Esophagus muscularis mucosa (tissue), 4 donors: ENCODE measurements at regions not wholly inside any gene's neighbourhood (a gene's known extent, or its start where the extent isn't known, plus 50 kb on each side); places are given as distances from the start of the nearest gene placed in this dataset.

ENCODE experiments used
- EP300 ChIP-seq: sonication (generic); formaldehyde crosslinking; IDR thresholded peaks from one replicate; pipeline ENCODE4 v1.6.1; 2017; ENCODE audit warnings: antibody characterized with exemption
- POLR2A ChIP-seq: fragments of 450-650 bp; IDR thresholded peaks from one replicate; pipeline ENCODE4 v1.6.1; 2017; ENCODE audit warnings: antibody characterized with exemption, moderate library complexity, mild to moderate bottlenecking, low read depth
- POLR2AphosphoS5 ChIP-seq, 2 donors: sonication (generic); formaldehyde crosslinking; IDR thresholded peaks; one replicate each; pipeline ENCODE4 v1.6.1; 2017; ENCODE audit warnings: antibody characterized with exemption in 2 of 2
- TF ChIP-seq, protein P1 (sequence below), 3 experiments: fragments of 200-600 bp in 2 of 3; fragments of 450-650 bp in 1 of 3; sonication (generic) in 2 of 3; IDR thresholded peaks; one replicate each; pipeline ENCODE4 v1.5.1; 2017 to 2019; ENCODE audit warnings: antibody characterized with exemption in 3 of 3, mild to moderate bottlenecking in 2 of 3, moderate library complexity in 1 of 3

DNA sequence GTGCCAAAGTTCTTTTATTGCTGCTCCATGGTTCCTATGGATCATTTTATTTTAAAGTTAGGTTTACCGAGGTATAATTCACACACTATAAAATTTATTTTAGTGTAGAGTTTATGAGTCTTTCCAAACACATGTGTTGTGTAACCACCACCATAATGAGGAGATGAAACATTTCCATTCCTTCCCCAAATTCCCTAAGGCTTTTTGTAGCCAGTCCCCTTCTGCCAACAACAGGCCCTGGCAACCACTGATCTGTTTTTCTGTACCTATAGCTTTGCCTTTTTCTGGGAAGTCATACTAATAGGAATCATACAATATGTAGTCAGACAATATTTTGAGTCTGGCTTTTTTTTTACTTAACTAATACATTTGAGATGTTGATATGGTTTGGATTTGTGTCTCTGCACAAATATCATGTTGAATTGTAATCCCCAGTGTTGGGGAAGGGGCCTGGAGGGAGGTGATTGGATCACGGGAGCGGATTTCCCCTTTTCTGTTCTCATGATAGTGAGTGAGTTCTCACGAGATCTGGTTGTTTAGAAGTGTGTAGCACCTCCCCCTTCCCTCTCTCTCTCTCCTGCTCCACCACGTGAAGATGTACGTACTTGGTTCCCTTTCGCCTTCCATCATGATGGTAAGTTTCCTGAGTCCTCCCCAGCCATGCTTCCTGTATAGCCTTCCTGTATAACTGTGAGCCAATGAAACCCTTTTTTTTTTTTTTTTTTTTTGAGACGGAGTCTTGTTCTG, 59.6 kb upstream of the DHX15 start:
- TF ChIP-seq, protein P1, sequence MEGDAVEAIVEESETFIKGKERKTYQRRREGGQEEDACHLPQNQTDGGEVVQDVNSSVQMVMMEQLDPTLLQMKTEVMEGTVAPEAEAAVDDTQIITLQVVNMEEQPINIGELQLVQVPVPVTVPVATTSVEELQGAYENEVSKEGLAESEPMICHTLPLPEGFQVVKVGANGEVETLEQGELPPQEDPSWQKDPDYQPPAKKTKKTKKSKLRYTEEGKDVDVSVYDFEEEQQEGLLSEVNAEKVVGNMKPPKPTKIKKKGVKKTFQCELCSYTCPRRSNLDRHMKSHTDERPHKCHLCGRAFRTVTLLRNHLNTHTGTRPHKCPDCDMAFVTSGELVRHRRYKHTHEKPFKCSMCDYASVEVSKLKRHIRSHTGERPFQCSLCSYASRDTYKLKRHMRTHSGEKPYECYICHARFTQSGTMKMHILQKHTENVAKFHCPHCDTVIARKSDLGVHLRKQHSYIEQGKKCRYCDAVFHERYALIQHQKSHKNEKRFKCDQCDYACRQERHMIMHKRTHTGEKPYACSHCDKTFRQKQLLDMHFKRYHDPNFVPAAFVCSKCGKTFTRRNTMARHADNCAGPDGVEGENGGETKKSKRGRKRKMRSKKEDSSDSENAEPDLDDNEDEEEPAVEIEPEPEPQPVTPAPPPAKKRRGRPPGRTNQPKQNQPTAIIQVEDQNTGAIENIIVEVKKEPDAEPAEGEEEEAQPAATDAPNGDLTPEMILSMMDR (IDR thresholded peaks at IDR 0.05), result no peak
- no peak for TF ChIP-seq POLR2AphosphoS5 (IDR thresholded peaks at IDR 0.05)
- TF ChIP-seq POLR2A, result no peak
- no peak for TF ChIP-seq EP300
